H1 (cell line): ENCODE measurements at regions not wholly inside any gene's neighbourhood (a gene's known extent, or its start where the extent isn't known, plus 50 kb on each side); places are given as distances from the start of the nearest gene placed in this dataset.

Experiments
- CTCF ChIA-PET: fragments of 300-600 bp; sonication (Branson Sonifier 250); formaldehyde crosslinking; loops from one replicate; lab custom pipeline; 2021; ENCODE audit not compliant: partially characterized antibody; lab: Charles Lee
- POLR2A ChIA-PET: fragments of 300-600 bp; sonication (Branson Sonifier 250); formaldehyde crosslinking; loops from one replicate; lab custom pipeline; 2021; ENCODE audit warnings: inconsistent platforms; ENCODE audit not compliant: partially characterized antibody; lab: Charles Lee
- DNase-seq, 2 experiments: peaks; one replicate each; pipeline versions ENCODE4 v3.0.0 to v3.0.0-alpha.2; 2010 to 2022; ENCODE audit warnings: low spot score in 2 of 2, low read depth in 1 of 2, mixed read lengths in 1 of 2
- FAIRE-seq: peaks from 2 replicates; lab custom pipeline; 2011; peaks lifted over from hg19 to GRCh38; lab: Jason Lieb, UNC
- H2AFZ ChIP-seq: 2 replicates; pipeline ENCODE4 v1.8.1; 2012; ENCODE audit warnings: low read length, inconsistent platforms
- H2AK5ac ChIP-seq: 2 replicates; pipeline ENCODE4 v1.6.1; 2013; ENCODE audit warnings: low read depth, low read length
- H2BK120ac ChIP-seq: replicated peaks from 2 replicates; pipeline ENCODE3; 2013; ENCODE audit warnings: low read depth, low read length, inconsistent platforms
- H2BK12ac ChIP-seq: 2 replicates; pipeline ENCODE4 v1.6.1; 2013; ENCODE audit warnings: low read depth, low read length
- H2BK15ac ChIP-seq: 2 replicates; pipeline ENCODE4 v1.6.1; 2013; ENCODE audit warnings: low read length
- H2BK20ac ChIP-seq: 2 replicates; pipeline ENCODE4 v1.6.1; 2013; ENCODE audit warnings: low read length
- H2BK5ac ChIP-seq: 2 replicates; pipeline ENCODE4 v1.6.1; 2013; ENCODE audit warnings: low read depth, low read length
- H3K14ac ChIP-seq: 2 replicates; pipeline ENCODE4 v1.6.1; 2013; ENCODE audit warnings: inconsistent platforms; ENCODE audit not compliant: insufficient read length
- H3K18ac ChIP-seq: 2 replicates; pipeline ENCODE4 v1.6.1; 2013; ENCODE audit warnings: low read length; ENCODE audit errors: extremely low read depth
- H3K23ac ChIP-seq: 2 replicates; pipeline ENCODE4 v1.6.1; 2013; ENCODE audit warnings: inconsistent platforms; ENCODE audit not compliant: insufficient read length
- H3K23me2 ChIP-seq: 2 replicates; pipeline ENCODE4 v1.6.1; 2013; ENCODE audit warnings: low read depth, low read length
- H3K27ac ChIP-seq: 2 replicates; pipeline ENCODE4 v1.6.1; 2011; ENCODE audit warnings: low read depth, low read length, inconsistent platforms
- H3K27me3 ChIP-seq, 4 experiments: replicated peaks in 1 of 4; 1 replicate in 1 of 4; 2 replicates in 3 of 4; pipeline versions ENCODE4 v1.6.1 to v1.8.1; 2011 to 2013; ENCODE audit warnings: low read length in 3 of 4, mild to moderate bottlenecking in 3 of 4, inconsistent platforms in 2 of 4, mixed read lengths in 2 of 4, moderate library complexity in 1 of 4; ENCODE audit not compliant: control insufficient read depth in 3 of 4, insufficient read depth in 3 of 4; ENCODE audit errors: extremely low read depth in 1 of 4
- H3K36me3 ChIP-seq, 4 experiments: 2 replicates each; pipeline versions ENCODE4 v1.6.1 to v1.8.1; 2011 to 2013; ENCODE audit warnings: mild to moderate bottlenecking in 4 of 4, low read length in 3 of 4, moderate library complexity in 2 of 4, control low read depth in 1 of 4, inconsistent platforms in 1 of 4; ENCODE audit not compliant: insufficient read depth in 4 of 4, control insufficient read depth in 2 of 4
- H3K4ac ChIP-seq: replicated peaks from 2 replicates; pipeline ENCODE3; 2013; ENCODE audit warnings: low read length, low read depth, mixed read lengths, inconsistent platforms; ENCODE audit not compliant: insufficient read length
- H3K4me1 ChIP-seq, 4 experiments: replicated peaks in 1 of 4; 1 replicate in 1 of 4; 2 replicates in 3 of 4; pipeline versions ENCODE4 v1.6.1 to v1.8.1; 2011 to 2013; ENCODE audit warnings: low read length in 3 of 4, inconsistent platforms in 2 of 4, mixed read lengths in 1 of 4; ENCODE audit not compliant: insufficient read depth in 4 of 4, control insufficient read depth in 3 of 4
- H3K4me2 ChIP-seq, 2 experiments: 2 replicates each; pipeline versions ENCODE4 v1.6.1 to v1.8.1; 2011 to 2013; ENCODE audit warnings: low read depth in 2 of 2, low read length in 2 of 2, control low read depth in 1 of 2, inconsistent platforms in 1 of 2, mild to moderate bottlenecking in 1 of 2; ENCODE audit not compliant: insufficient read depth in 1 of 2
- H3K4me3 ChIP-seq, 4 experiments: fragments of 200-600, 300-600 bp in 1 of 4; sonication (generic), shearing (Covaris generic), sonication (Bioruptor Twin) in 1 of 4; 2 replicates each; pipeline versions ENCODE4 v1.5.1 to v1.8.1; 2011 to 2016; ENCODE audit warnings: low read length in 4 of 4, low read depth in 3 of 4, control low read depth in 2 of 4, inconsistent platforms in 2 of 4, mild to moderate bottlenecking in 2 of 4, mixed read lengths in 1 of 4, moderate library complexity in 1 of 4; ENCODE audit not compliant: insufficient read depth in 2 of 4; ENCODE audit errors: extremely low read depth in 1 of 4
- H3K56ac ChIP-seq: replicated peaks from 2 replicates; pipeline ENCODE3; 2013; ENCODE audit warnings: low read depth, mild to moderate bottlenecking, mixed read lengths, low read length, inconsistent platforms; ENCODE audit not compliant: insufficient read length
- H3K79me1 ChIP-seq: 2 replicates; pipeline ENCODE4 v1.6.1; 2013; ENCODE audit warnings: low read depth, low read length, control low read depth
- H3K79me2 ChIP-seq, 2 experiments: 2 replicates each; pipeline versions ENCODE4 v1.6.1 to v1.8.1; 2012 to 2013; ENCODE audit warnings: low read length in 2 of 2, mild to moderate bottlenecking in 2 of 2, inconsistent platforms in 1 of 2; ENCODE audit not compliant: insufficient read depth in 2 of 2, control insufficient read depth in 1 of 2
- H3K9ac ChIP-seq, 4 experiments: replicated peaks in 1 of 4; 1 replicate in 1 of 4; 2 replicates in 3 of 4; pipeline versions ENCODE4 v1.6.1 to v1.8.1; 2011 to 2013; ENCODE audit warnings: low read depth in 3 of 4, low read length in 3 of 4, control low read depth in 2 of 4, mild to moderate bottlenecking in 2 of 4, moderate library complexity in 2 of 4, inconsistent platforms in 1 of 4; ENCODE audit errors: extremely low read depth in 1 of 4
- H3K9me3 ChIP-seq, 2 experiments: 2 replicates each; pipeline versions ENCODE4 v1.6.1 to v1.8.1; 2012 to 2013; ENCODE audit warnings: mild to moderate bottlenecking in 2 of 2, moderate library complexity in 2 of 2, control low read depth in 1 of 2, inconsistent platforms in 1 of 2, low read depth in 1 of 2, low read length in 1 of 2, mixed read lengths in 1 of 2; ENCODE audit not compliant: insufficient read depth in 2 of 2
- H4K20me1 ChIP-seq, 2 experiments: replicated peaks in 1 of 2; 2 replicates each; pipeline versions ENCODE3 to v1.8.1; 2011 to 2013; ENCODE audit warnings: inconsistent platforms in 2 of 2, low read length in 2 of 2, mild to moderate bottlenecking in 1 of 2; ENCODE audit not compliant: insufficient read depth in 2 of 2, control insufficient read depth in 1 of 2
- H4K5ac ChIP-seq: 2 replicates; pipeline ENCODE4 v1.6.1; 2013; ENCODE audit warnings: low read length, low read depth, mixed read lengths, inconsistent platforms; ENCODE audit not compliant: insufficient read length
- H4K8ac ChIP-seq: 2 replicates; pipeline ENCODE4 v1.8.0; 2013; ENCODE audit warnings: mild to moderate bottlenecking, moderate library complexity, low read length, inconsistent platforms; ENCODE audit not compliant: insufficient read depth; ENCODE audit errors: extremely low read depth
- H4K91ac ChIP-seq: replicated peaks from 2 replicates; pipeline ENCODE3; 2013; ENCODE audit warnings: low read length, mixed read lengths, inconsistent platforms; ENCODE audit not compliant: insufficient read length
- ASH2L ChIP-seq: fragments of 200-600, 300-600 bp; sonication (generic); IDR thresholded peaks from one replicate; pipeline ENCODE4 v1.7.1; 2017; ENCODE audit warnings: low read length
- EGR1 ChIP-seq: IDR thresholded peaks from 2 replicates; pipeline ENCODE4 v1.6.1; 2011; ENCODE audit warnings: low read depth, low read length, borderline replicate concordance
- EP300 ChIP-seq, 2 experiments: IDR thresholded peaks; 1 replicate in 1 of 2; 2 replicates in 1 of 2; pipeline ENCODE4 v1.6.1; 2011 to 2012; ENCODE audit warnings: low read depth in 2 of 2, low read length in 2 of 2, mild to moderate bottlenecking in 2 of 2, borderline replicate concordance in 1 of 2, inconsistent platforms in 1 of 2, moderate library complexity in 1 of 2
- GTF2F1 ChIP-seq: IDR thresholded peaks from 2 replicates; pipeline ENCODE4 v1.6.1; 2012; ENCODE audit warnings: low read depth, low read length, improper control_type of control experiment, borderline replicate concordance
- KDM1A ChIP-seq: fragments of 200-600, 300-600 bp; sonication (generic); IDR thresholded peaks from 2 replicates; pipeline ENCODE4 v1.7.1; 2016; ENCODE audit warnings: mild to moderate bottlenecking, low read length, borderline replicate concordance
- KDM5A ChIP-seq: fragments of 200-600 bp; IDR thresholded peaks from 2 replicates; pipeline ENCODE4 v1.7.1; 2012; ENCODE audit warnings: mild to moderate bottlenecking, low read length, inconsistent platforms, mixed read lengths
- PHF8 ChIP-seq: fragments of 200-600 bp; sonication (generic); conservative IDR thresholded peaks from 2 replicates; pipeline ENCODE4 v1.7.1; 2012; ENCODE audit warnings: low read depth, mild to moderate bottlenecking, inconsistent platforms, low read length, moderate library complexity
- SIN3A ChIP-seq, 2 experiments: IDR thresholded peaks in 1 of 2; conservative IDR thresholded peaks in 1 of 2; 2 replicates each; pipeline ENCODE4 v1.6.1; 2011 to 2012; ENCODE audit warnings: low read length in 2 of 2, improper control_type of control experiment in 1 of 2, low read depth in 1 of 2, mild to moderate bottlenecking in 1 of 2
- SIX5 ChIP-seq: IDR thresholded peaks from 2 replicates; pipeline ENCODE4 v1.6.1; 2011; ENCODE audit warnings: mild to moderate bottlenecking, low read depth, low read length
- TEAD4 ChIP-seq: IDR thresholded peaks from 2 replicates; pipeline ENCODE4 v1.6.1; 2012; ENCODE audit warnings: low read depth, low read length, inconsistent platforms, mixed read lengths
- WGBS, 2 experiments: shearing (Covaris generic) in 1 of 2; methylation state at CpG; one replicate each; pipeline versions ENCODE4 v1.1.6 to v1.1.7; 2013 to 2015; ENCODE audit warnings: low lambda C conversion rate in 2 of 2, mixed read lengths in 2 of 2, inconsistent platforms in 1 of 2, low coverage in 1 of 2, missing lambda C conversion rate in 1 of 2; ENCODE audit not compliant: insufficient replicate concordance in 2 of 2, insufficient coverage in 1 of 2, insufficient read length in 1 of 2; ENCODE audit errors: extremely low coverage in 1 of 2, missing lambda C conversion rate in 1 of 2; 5-methylcytosine and 5-hydroxymethylcytosine counted together
- TF ChIP-seq, protein P1 (sequence below): IDR thresholded peaks from 2 replicates; pipeline ENCODE4 v1.6.1; 2011; ENCODE audit warnings: low read depth, mild to moderate bottlenecking, low read length; ENCODE audit not compliant: insufficient read depth

DNA sequence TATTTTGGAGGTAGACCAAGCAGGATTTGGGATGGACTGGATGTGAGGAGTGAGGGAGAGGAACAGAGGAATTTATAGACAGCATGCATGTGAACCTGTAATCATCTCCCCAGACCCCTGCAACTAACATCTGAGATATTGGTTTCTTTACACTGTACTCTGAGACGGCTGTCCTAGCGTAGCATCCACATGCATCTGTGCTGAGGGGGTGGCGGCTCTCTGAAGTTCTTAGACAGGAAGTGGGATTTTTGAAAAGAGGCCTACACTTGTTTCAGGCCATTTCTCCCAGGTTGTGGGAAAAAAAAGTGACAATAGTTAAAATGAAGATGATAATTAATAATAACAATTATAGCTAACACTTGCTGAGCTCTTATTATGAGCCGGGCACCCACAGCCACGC lies 150.2 kb upstream of the GATA6 start:
- Histone ChIP-seq H3K4me1 (no peaks in the 10 kb centered on the region), H3K14ac (no peak overlapping the region), H4K8ac (no peak overlapping the region), H2BK120ac (no peak overlapping the region), H3K4me2 (no peak overlapping the region), H3K23ac (no peak overlapping the region), H3K27me3 (no peaks in the 10 kb centered on the region), H2BK5ac (no peak overlapping the region), H3K56ac (no peak overlapping the region), H3K9me3 (no peaks in the 10 kb centered on the region), H3K4ac (no peak overlapping the region), H3K18ac (no peak overlapping the region), H2BK12ac (no peak overlapping the region), H3K79me2 (no peaks in the 10 kb centered on the region), H2AFZ (no peak overlapping the region), H3K36me3 (no peaks in the 10 kb centered on the region), H2BK20ac (no peak overlapping the region), H4K20me1 (no peaks in the 10 kb centered on the region), H2AK5ac (no peak overlapping the region), H3K4me3 (no peak overlapping the region), H4K5ac (no peak overlapping the region), H3K9ac (no peak overlapping the region), H4K91ac (no peak overlapping the region), H2BK15ac (no peak overlapping the region), H3K23me2 (no peaks in the 10 kb centered on the region), H3K79me1 (no peaks in the 10 kb centered on the region), H3K27ac (no peak overlapping the region)
- CTCF ChIA-PET, result interaction anchor here (1.2 to 7.5 kb wide), 3 partner anchors 11 to 38 kb away, joined by 3 to 29 read pairs (median 3); no protein-coding TSS in a partner anchor
- no peak for DNase-seq
- POLR2A ChIA-PET, result no interaction called here
- WGBS, 2 experiments, result 91% methylated on average over 5 of the region's 5 CpGs; no CpG with 5 or more reads in 1 of the 2 experiments
- no peak for TF ChIP-seq TEAD4
- TF ChIP-seq EGR1, result no peak
- TF ChIP-seq, protein P1, sequence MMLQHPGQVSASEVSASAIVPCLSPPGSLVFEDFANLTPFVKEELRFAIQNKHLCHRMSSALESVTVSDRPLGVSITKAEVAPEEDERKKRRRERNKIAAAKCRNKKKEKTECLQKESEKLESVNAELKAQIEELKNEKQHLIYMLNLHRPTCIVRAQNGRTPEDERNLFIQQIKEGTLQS, result no peak
- TF ChIP-seq KDM5A, result no peak
- TF ChIP-seq GTF2F1, result no peak
- no peak for TF ChIP-seq PHF8
- TF ChIP-seq SIN3A (conservative IDR thresholded peaks at IDR 0.05 in 1 of 2, IDR thresholded peaks at IDR 0.05 in 1 of 2; ENCODE audit: low read depth in 1 of 2, low read length in 2 of 2), result no peak
- TF ChIP-seq EP300 (IDR thresholded peaks at IDR 0.05; ENCODE audit: borderline replicate concordance in 1 of 2, low read depth in 2 of 2, low read length in 2 of 2), result no peak
- no peak for TF ChIP-seq SIX5
- no peak for TF ChIP-seq ASH2L
- no peak for TF ChIP-seq KDM1A
- no peak for FAIRE-seq
